Endothelial cell of umbilical vein (primary cell): ENCODE measurements at regions not wholly inside any gene's neighbourhood (a gene's known extent, or its start where the extent isn't known, plus 50 kb on each side); places are given as distances from the start of the nearest gene placed in this dataset.

Experiments used
- BruUV-seq: library from RNA; stranded (reverse); fragments of 400-500 nt; replicated peaks from 2 replicates; lab custom pipeline; 2021; lab: Mats Ljungman, UMichigan
- CTCF ChIA-PET: fragments of 300-600, 350-600 bp; sonication (Branson Sonifier 250); formaldehyde crosslinking; loops from one replicate; lab custom pipeline; 2021; ENCODE audit warnings: antibody characterized with exemption, inconsistent platforms; lab: Charles Lee
- POLR2A ChIA-PET: fragments of 300-600, 350-600 bp; sonication (Branson Sonifier 250); formaldehyde crosslinking; loops from one replicate; lab custom pipeline; 2021; ENCODE audit warnings: antibody characterized with exemption, inconsistent platforms; lab: Charles Lee
- DNase-seq: peaks from one replicate; pipeline ENCODE4 v3.0.0-alpha.2; 2011; ENCODE audit warnings: low read depth, low spot score
- FAIRE-seq: peaks from 2 replicates; lab custom pipeline; 2011; peaks lifted over from hg19 to GRCh38; lab: Jason Lieb, UNC
- H2AFZ ChIP-seq: 2 replicates; pipeline ENCODE4 v1.6.0; 2012; ENCODE audit warnings: low read depth, low read length, control low read depth, inconsistent platforms
- H3K27ac ChIP-seq: 2 replicates; pipeline ENCODE4 v1.5.1; 2011; ENCODE audit warnings: low read depth, mild to moderate bottlenecking, control low read depth, low read length, moderate library complexity; ENCODE audit not compliant: insufficient read depth
- H3K27me3 ChIP-seq, 2 experiments: 2 replicates each; pipeline versions ENCODE4 v1.6.0 to v1.6.1; 2011; ENCODE audit warnings: low read length in 2 of 2, mixed read lengths in 1 of 2; ENCODE audit not compliant: control insufficient read depth in 2 of 2, insufficient read depth in 2 of 2
- H3K36me3 ChIP-seq, 2 experiments: 2 replicates in 1 of 2; 3 replicates in 1 of 2; pipeline ENCODE4 v1.5.1; 2011; ENCODE audit warnings: low read length in 2 of 2, mild to moderate bottlenecking in 1 of 2, moderate library complexity in 1 of 2; ENCODE audit not compliant: control insufficient read depth in 2 of 2, insufficient read depth in 2 of 2; ENCODE audit errors: extremely low read depth in 1 of 2
- H3K4me1 ChIP-seq: 3 replicates; pipeline ENCODE4 v1.5.1; 2011; ENCODE audit warnings: mild to moderate bottlenecking, low read length; ENCODE audit not compliant: control insufficient read depth, insufficient read depth; ENCODE audit errors: extremely low read depth
- H3K4me2 ChIP-seq: 2 replicates; pipeline ENCODE4 v1.6.1; 2011; ENCODE audit warnings: low read length, control low read depth, mixed read lengths; ENCODE audit not compliant: insufficient read depth
- H3K4me3 ChIP-seq, 3 experiments: fragments of 200-600 bp in 1 of 3; sonication (generic), shearing (Covaris generic) in 1 of 3; replicated peaks in 1 of 3; 2 replicates each; pipeline ENCODE4 v1.5.1; 2011 to 2016; ENCODE audit warnings: control low read depth in 3 of 3, low read length in 3 of 3, mild to moderate bottlenecking in 2 of 3, inconsistent platforms in 1 of 3, low read depth in 1 of 3, moderate library complexity in 1 of 3; ENCODE audit not compliant: insufficient read depth in 1 of 3
- H3K79me2 ChIP-seq: 2 replicates; pipeline ENCODE4 v1.6.0; 2012; ENCODE audit warnings: low read length, inconsistent platforms; ENCODE audit not compliant: control insufficient read depth, insufficient read depth
- H3K9ac ChIP-seq: replicated peaks from 2 replicates; pipeline ENCODE3; 2011; ENCODE audit warnings: low read length, control low read depth; ENCODE audit not compliant: insufficient read depth; ENCODE audit errors: extremely low read depth
- H3K9me1 ChIP-seq: replicated peaks from 3 replicates; pipeline ENCODE4 v1.6.0; 2011; ENCODE audit warnings: mild to moderate bottlenecking, low read length; ENCODE audit not compliant: control insufficient read depth, insufficient read depth; ENCODE audit errors: extremely low read depth
- H3K9me3 ChIP-seq: replicated peaks from 2 replicates; pipeline ENCODE4 v1.5.1; 2012; ENCODE audit warnings: low read length, inconsistent platforms; ENCODE audit not compliant: control insufficient read depth, insufficient read depth
- H4K20me1 ChIP-seq: replicated peaks from 2 replicates; pipeline ENCODE3; 2011; ENCODE audit warnings: mild to moderate bottlenecking, low read length; ENCODE audit not compliant: control insufficient read depth, insufficient read depth; ENCODE audit errors: extremely low read depth
- CTCF ChIP-seq, 2 donors: IDR thresholded peaks; 1 replicate in 1 of 2; 2 replicates in 1 of 2; pipeline ENCODE4 v1.5.1; 2011; ENCODE audit warnings: low read length in 2 of 2, mild to moderate bottlenecking in 2 of 2, moderate library complexity in 2 of 2, control low read depth in 1 of 2, inconsistent platforms in 1 of 2, low read depth in 1 of 2; ENCODE audit not compliant: insufficient read depth in 1 of 2; ENCODE audit errors: extremely low read depth in 1 of 2
- EZH2 ChIP-seq: IDR thresholded peaks from 2 replicates; pipeline ENCODE4 v1.6.1; 2012; ENCODE audit warnings: borderline replicate concordance, low read depth, mild to moderate bottlenecking, moderate library complexity, low read length, inconsistent platforms; ENCODE audit not compliant: severe bottlenecking
- FOS ChIP-seq: IDR thresholded peaks from 2 replicates; pipeline ENCODE4 v1.6.1; 2011; ENCODE audit warnings: mild to moderate bottlenecking, low read length, moderate library complexity, borderline replicate concordance; ENCODE audit not compliant: insufficient read depth
- GATA2 ChIP-seq: IDR thresholded peaks from 2 replicates; pipeline ENCODE4 v1.7.0; 2011; ENCODE audit warnings: low read depth, mild to moderate bottlenecking, moderate library complexity, mixed read lengths, low read length; ENCODE audit not compliant: insufficient read length, insufficient read depth
- JUN ChIP-seq: IDR thresholded peaks from 2 replicates; pipeline ENCODE4 v1.6.1; 2011; ENCODE audit warnings: borderline replicate concordance, low read depth; ENCODE audit not compliant: insufficient read length, insufficient read depth
- MYC ChIP-seq: IDR thresholded peaks from one replicate; pipeline ENCODE4 v1.6.1; 2011; ENCODE audit warnings: mild to moderate bottlenecking, low read depth, low read length
- POLR2A ChIP-seq: IDR thresholded peaks from 2 replicates; pipeline ENCODE4 v1.6.1; 2012; ENCODE audit warnings: low read depth, mild to moderate bottlenecking, control low read depth, low read length
- POLR2AphosphoS5 ChIP-seq: IDR thresholded peaks from 2 replicates; pipeline ENCODE4 v1.6.1; 2012; ENCODE audit warnings: low read depth, mild to moderate bottlenecking, control low read depth, low read length, moderate library complexity; ENCODE audit not compliant: insufficient read depth
- dilution Hi-C: fragments of 300-500 bp; cut with MboI; formaldehyde crosslinking; loops from one replicate; pipeline ENCODE4 v1.15.0; 2019; ENCODE audit warnings: low sequenced_read_pairs; ENCODE audit not compliant: extremely low pct_ligation_motif_present
- intact Hi-C: fragments of 100-400 bp; cut with micrococcal nuclease; formaldehyde crosslinking; loops from one replicate; pipeline ENCODE4 v1.10.0; 2022
- TF ChIP-seq, protein P1 (sequence below): IDR thresholded peaks from 2 replicates; pipeline ENCODE4 v1.6.1; 2011; ENCODE audit not compliant: insufficient read depth, insufficient read length

DNA sequence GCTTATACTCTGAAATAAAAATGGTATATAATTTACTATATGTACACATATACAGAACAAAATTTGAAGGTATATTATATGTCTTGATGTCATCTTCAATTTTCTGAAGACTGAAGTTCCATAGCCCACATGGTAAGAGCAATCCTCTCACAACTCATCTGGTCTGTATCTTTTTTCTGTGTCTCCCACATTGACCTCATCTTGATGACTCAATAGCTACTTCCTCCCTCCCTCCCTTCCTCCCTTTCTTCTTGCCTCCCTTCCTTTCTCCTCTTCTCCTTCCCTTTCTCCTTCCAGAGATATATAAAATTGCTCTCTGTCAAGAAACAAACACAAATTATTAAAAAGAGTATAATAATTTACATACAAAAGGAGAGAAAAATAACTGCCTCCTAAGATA lies 268.5 kb downstream of the SQOR start:
- H3K4me3 ChIP-seq, result no peak overlapping the region
- DNase-seq, result peak; percentile 28
- no TSS peak for BruUV-seq
- H3K9me3 ChIP-seq, result no peaks in the 10 kb centered on the region
- ChIA-PET CTCF (interaction anchor here (1.1 kb wide), 1 partner anchor 17 kb away, joined by 3 read pairs; no protein-coding TSS in a partner anchor), POLR2A (no interaction called here)
- H3K9me1 ChIP-seq, result no peaks in the 10 kb centered on the region
- H3K4me1 ChIP-seq, result peaks cover 27% of the 10 kb centered on the region
- TF ChIP-seq POLR2AphosphoS5 (no peak), JUN (peak; percentile 48), FOS (peak; percentile 72)
- H3K79me2 ChIP-seq, result no peaks in the 10 kb centered on the region
- intact Hi-C loops (no loop called here), dilution Hi-C loops (no loop called here)
- no peaks in the 10 kb centered on the region for H3K36me3 ChIP-seq
- peak overlapping the region; percentile 58 for H3K4me2 ChIP-seq
- H4K20me1 ChIP-seq, result no peaks in the 10 kb centered on the region
- peak overlapping the region; percentile 75 for H2AFZ ChIP-seq
- H3K9ac ChIP-seq, result no peak overlapping the region
- H3K27me3 ChIP-seq, result no peaks in the 10 kb centered on the region
- FAIRE-seq, result no peak
- H3K27ac ChIP-seq, result peak overlapping the region; percentile 48

DNA sequence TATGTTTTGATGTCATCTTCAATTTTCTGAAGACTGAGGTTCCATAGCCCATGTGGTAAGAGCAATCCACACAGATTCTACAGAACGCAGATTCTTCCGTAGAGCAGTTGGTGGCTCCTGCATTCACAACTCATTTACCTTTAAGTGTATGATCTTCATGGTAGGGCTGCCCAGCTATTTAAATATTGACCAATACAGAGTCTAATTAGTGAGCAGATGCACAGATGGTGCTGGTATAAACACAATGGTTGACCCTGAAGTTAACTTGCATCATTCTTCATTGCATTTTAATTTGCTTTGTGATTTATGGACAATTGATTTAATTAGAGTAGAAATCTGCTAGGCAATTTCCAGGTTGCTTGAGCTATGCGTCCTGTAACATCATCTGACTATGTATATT lies 269.2 kb downstream of the SQOR start:
- CTCF ChIA-PET, result interaction anchor here (1.1 kb wide), 1 partner anchor 16 kb away, joined by 3 read pairs; no protein-coding TSS in a partner anchor
- FAIRE-seq, result no peak

More for the DNA sequence above, 269.2 kb downstream of the SQOR start:
- no peak for TF ChIP-seq POLR2AphosphoS5
- no peak for TF ChIP-seq MYC
- TF ChIP-seq CTCF (IDR thresholded peaks at IDR 0.05; ENCODE audit: extremely low read depth in 1 of 2, insufficient read depth in 1 of 2, low read depth in 1 of 2, low read length in 2 of 2), result no peak
- no peak for TF ChIP-seq GATA2
- TF ChIP-seq, protein P1, sequence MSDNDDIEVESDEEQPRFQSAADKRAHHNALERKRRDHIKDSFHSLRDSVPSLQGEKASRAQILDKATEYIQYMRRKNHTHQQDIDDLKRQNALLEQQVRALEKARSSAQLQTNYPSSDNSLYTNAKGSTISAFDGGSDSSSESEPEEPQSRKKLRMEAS, result no peak
- TF ChIP-seq POLR2A, result no peak
- no peak for TF ChIP-seq EZH2
- TF ChIP-seq JUN, result no peak
- no peak for TF ChIP-seq FOS
- POLR2A ChIA-PET, result no interaction called here
- Histone ChIP-seq H3K4me3 (no peak overlapping the region), H3K79me2 (no peaks in the 10 kb centered on the region), H3K9ac (no peak overlapping the region), H3K9me3 (no peaks in the 10 kb centered on the region), H3K27me3 (no peaks in the 10 kb centered on the region), H2AFZ (no peak overlapping the region), H3K4me2 (peak overlapping the region; percentile 58), H4K20me1 (no peaks in the 10 kb centered on the region), H3K36me3 (no peaks in the 10 kb centered on the region), H3K4me1 (peaks cover 27% of the 10 kb centered on the region), H3K9me1 (no peaks in the 10 kb centered on the region), H3K27ac (peak overlapping the region; percentile 48)
- BruUV-seq, result no TSS peak
- dilution Hi-C loops (no loop called here), intact Hi-C loops (no loop called here)
- DNase-seq, result no peak
